HL-60 (cell line): ENCODE measurements at regions not wholly inside any gene's neighbourhood (a gene's known extent, or its start where the extent isn't known, plus 50 kb on each side); places are given as distances from the start of the nearest gene placed in this dataset.

ENCODE experiments used
- DNase-seq, 2 experiments: peaks; one replicate each; pipeline ENCODE4 v3.0.0-alpha.2; 2010 to 2020; ENCODE audit warnings: low read depth in 1 of 2, low spot score in 1 of 2
- H3K27ac ChIP-seq: fragments of 250-450 bp; sonication (Bioruptor Pico); replicated peaks from 2 replicates; pipeline ENCODE4 v1.5.1; 2020; ENCODE audit warnings: mild to moderate bottlenecking, moderate library complexity
- H3K27me3 ChIP-seq: fragments of 250-450 bp; sonication (Bioruptor Pico); 2 replicates; pipeline ENCODE4 v1.5.1; 2021; ENCODE audit warnings: mild to moderate bottlenecking, moderate library complexity; ENCODE audit not compliant: insufficient read depth, poor library complexity, severe bottlenecking
- H3K4me3 ChIP-seq: replicated peaks from 2 replicates; pipeline ENCODE4 v1.5.1; 2011; ENCODE audit warnings: mild to moderate bottlenecking, control low read depth, low read length; ENCODE audit not compliant: insufficient read depth
- GABPA ChIP-seq: IDR thresholded peaks from 2 replicates; pipeline ENCODE4 v1.6.1; 2012; ENCODE audit warnings: low read depth
- POLR2AphosphoS5 ChIP-seq: IDR thresholded peaks from 2 replicates; pipeline ENCODE4 v1.6.1; 2012; ENCODE audit warnings: low read depth
- SPI1 ChIP-seq: IDR thresholded peaks from 2 replicates; pipeline ENCODE4 v1.6.1; 2012; ENCODE audit warnings: low read depth, mild to moderate bottlenecking, borderline replicate concordance
- TF ChIP-seq, protein P1 (sequence below): IDR thresholded peaks from 2 replicates; pipeline ENCODE4 v1.6.1; 2012; ENCODE audit warnings: low read depth; ENCODE audit not compliant: insufficient replicate concordance
- TF ChIP-seq, protein P2 (sequence below): IDR thresholded peaks from one replicate; pipeline ENCODE4 v1.5.1; 2011; ENCODE audit warnings: low read length, control low read depth, inconsistent platforms; ENCODE audit not compliant: insufficient read depth

DNA sequence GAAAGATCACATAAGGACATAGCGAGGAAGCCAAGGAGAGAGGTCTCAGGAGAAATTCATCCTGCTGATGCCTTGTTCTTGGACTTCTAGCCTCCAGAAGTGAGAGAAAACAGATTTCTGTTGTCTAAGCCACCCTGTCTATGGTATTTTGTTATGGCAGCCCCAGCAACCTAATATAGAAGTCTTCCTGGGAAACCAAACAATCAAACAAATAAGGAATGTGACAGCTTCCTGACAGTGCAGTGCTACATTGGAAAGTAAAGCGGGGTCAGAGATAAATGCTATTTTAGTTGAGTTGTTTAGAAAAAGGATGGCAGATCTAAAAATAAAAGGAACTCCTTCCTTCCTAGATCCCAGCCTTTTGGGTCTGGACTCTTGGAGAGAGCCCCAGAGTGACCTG is 443.2 kb upstream of the GYPC start:
- no peak for DNase-seq
- Histone ChIP-seq H3K4me3 (no peak overlapping the region), H3K27ac (no peak overlapping the region), H3K27me3 (no peaks in the 10 kb centered on the region)
- TF ChIP-seq, protein P1, sequence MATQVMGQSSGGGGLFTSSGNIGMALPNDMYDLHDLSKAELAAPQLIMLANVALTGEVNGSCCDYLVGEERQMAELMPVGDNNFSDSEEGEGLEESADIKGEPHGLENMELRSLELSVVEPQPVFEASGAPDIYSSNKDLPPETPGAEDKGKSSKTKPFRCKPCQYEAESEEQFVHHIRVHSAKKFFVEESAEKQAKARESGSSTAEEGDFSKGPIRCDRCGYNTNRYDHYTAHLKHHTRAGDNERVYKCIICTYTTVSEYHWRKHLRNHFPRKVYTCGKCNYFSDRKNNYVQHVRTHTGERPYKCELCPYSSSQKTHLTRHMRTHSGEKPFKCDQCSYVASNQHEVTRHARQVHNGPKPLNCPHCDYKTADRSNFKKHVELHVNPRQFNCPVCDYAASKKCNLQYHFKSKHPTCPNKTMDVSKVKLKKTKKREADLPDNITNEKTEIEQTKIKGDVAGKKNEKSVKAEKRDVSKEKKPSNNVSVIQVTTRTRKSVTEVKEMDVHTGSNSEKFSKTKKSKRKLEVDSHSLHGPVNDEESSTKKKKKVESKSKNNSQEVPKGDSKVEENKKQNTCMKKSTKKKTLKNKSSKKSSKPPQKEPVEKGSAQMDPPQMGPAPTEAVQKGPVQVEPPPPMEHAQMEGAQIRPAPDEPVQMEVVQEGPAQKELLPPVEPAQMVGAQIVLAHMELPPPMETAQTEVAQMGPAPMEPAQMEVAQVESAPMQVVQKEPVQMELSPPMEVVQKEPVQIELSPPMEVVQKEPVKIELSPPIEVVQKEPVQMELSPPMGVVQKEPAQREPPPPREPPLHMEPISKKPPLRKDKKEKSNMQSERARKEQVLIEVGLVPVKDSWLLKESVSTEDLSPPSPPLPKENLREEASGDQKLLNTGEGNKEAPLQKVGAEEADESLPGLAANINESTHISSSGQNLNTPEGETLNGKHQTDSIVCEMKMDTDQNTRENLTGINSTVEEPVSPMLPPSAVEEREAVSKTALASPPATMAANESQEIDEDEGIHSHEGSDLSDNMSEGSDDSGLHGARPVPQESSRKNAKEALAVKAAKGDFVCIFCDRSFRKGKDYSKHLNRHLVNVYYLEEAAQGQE: no peak
- TF ChIP-seq POLR2AphosphoS5 (no peak), GABPA (no peak), SPI1 (no peak)
- TF ChIP-seq, protein P2, sequence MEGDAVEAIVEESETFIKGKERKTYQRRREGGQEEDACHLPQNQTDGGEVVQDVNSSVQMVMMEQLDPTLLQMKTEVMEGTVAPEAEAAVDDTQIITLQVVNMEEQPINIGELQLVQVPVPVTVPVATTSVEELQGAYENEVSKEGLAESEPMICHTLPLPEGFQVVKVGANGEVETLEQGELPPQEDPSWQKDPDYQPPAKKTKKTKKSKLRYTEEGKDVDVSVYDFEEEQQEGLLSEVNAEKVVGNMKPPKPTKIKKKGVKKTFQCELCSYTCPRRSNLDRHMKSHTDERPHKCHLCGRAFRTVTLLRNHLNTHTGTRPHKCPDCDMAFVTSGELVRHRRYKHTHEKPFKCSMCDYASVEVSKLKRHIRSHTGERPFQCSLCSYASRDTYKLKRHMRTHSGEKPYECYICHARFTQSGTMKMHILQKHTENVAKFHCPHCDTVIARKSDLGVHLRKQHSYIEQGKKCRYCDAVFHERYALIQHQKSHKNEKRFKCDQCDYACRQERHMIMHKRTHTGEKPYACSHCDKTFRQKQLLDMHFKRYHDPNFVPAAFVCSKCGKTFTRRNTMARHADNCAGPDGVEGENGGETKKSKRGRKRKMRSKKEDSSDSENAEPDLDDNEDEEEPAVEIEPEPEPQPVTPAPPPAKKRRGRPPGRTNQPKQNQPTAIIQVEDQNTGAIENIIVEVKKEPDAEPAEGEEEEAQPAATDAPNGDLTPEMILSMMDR: no peak

DNA sequence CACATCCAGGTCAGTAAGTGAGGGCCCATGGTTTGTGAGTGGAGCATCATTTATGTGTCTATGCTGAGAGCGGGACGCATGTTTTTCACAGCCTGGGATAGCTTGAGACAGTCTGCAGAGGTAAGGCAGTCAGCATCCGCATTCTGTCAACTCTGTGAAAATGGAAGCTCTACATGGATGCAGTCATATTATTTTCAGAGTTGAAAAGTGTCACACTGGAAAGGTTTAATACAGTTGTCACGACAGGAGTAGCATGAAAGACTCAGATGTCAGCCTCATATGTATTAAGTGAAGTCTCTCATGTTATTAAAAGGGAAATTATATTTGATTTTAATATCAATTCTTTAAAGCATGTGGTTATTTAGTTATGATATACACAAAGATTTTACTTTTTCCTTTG is 436.9 kb upstream of the GYPC start:
- TF ChIP-seq, protein P1: no peak
- TF ChIP-seq, protein P2: no peak
- TF ChIP-seq POLR2AphosphoS5: no peak
- DNase-seq: no peak
- no peak overlapping the region for H3K27ac ChIP-seq
- no peak overlapping the region for H3K4me3 ChIP-seq
- no peaks in the 10 kb centered on the region for H3K27me3 ChIP-seq

DNA sequence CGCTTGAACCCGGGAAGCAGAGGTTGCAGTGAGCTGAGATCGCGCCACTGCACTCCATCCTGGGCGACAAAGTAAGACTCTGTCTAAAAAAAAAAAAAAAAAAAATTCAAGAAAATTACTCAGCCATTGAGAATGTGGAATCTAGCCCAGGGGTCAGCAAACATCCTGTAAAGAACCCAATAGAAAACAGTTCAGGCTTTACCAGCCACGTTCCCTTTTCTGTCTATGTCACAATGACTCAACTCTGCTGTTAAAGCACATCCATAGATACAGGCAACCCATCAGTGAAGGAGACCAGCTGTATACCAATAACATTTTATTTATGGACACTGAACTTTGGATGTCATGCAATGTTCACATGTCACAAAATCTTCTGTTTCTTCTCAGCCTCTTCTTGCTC is 435.6 kb upstream of the GYPC start:
- H3K4me3 ChIP-seq: no peak overlapping the region
- no peak overlapping the region for H3K27ac ChIP-seq

More for the DNA sequence above, 435.6 kb upstream of the GYPC start:
- TF ChIP-seq, protein P1: no peak
- no peak for TF ChIP-seq GABPA
- TF ChIP-seq, protein P2: no peak
- TF ChIP-seq SPI1: no peak
- TF ChIP-seq POLR2AphosphoS5: no peak
- H3K27me3 ChIP-seq: no peaks in the 10 kb centered on the region
- DNase-seq: no peak
